ENCODE measurements at regions not wholly inside any gene's neighbourhood (a gene's known extent, or its start where the extent isn't known, plus 50 kb on each side); places are given as distances from the start of the nearest gene placed in this dataset.

GRCh38 chr2:58667137-58667774, 426.1 kb upstream of the FANCL start:
- no peak for DNase-seq

- no peak for DNase-seq
Observed at GRCh38 chr2:58666323-58666970, 425.3 kb upstream of the FANCL start.

GRCh38 chr2:58665154-58665553, 424.0 kb upstream of the FANCL start:
- no peak for DNase-seq

- DNase-seq = no peak
Observed at GRCh38 chr2:58664523-58665151, 423.5 kb upstream of the FANCL start.

- no peak for DNase-seq
Observed at GRCh38 chr2:58660046-58660445, 418.9 kb upstream of the FANCL start.

- DNase-seq = no peak
Observed at GRCh38 chr2:58655152-58655551, 414.0 kb upstream of the FANCL start.

GRCh38 chr2:58651930-58652329, 410.8 kb upstream of the FANCL start:
- DNase-seq = no peak

- DNase-seq = no peak
Observed at GRCh38 chr2:58650781-58651180, 409.7 kb upstream of the FANCL start.

- no peak for DNase-seq
Observed at GRCh38 chr2:58649756-58650155, 408.6 kb upstream of the FANCL start.

- DNase-seq = no peak
Observed at GRCh38 chr2:58645017-58645416, 403.9 kb upstream of the FANCL start.

- DNase-seq = no peak
Observed at GRCh38 chr2:58644451-58644850, 403.3 kb upstream of the FANCL start.

- no peak for DNase-seq
Observed at GRCh38 chr2:58641001-58641400, 399.9 kb upstream of the FANCL start.

GRCh38 chr2:58640042-58640441, 398.9 kb upstream of the FANCL start:
- no peak for DNase-seq

GRCh38 chr2:58638256-58638805, 397.2 kb upstream of the FANCL start:
- no peak for DNase-seq

GRCh38 chr2:58636872-58637271, 395.7 kb upstream of the FANCL start:
- DNase-seq = no peak

- no peak for DNase-seq
Observed at GRCh38 chr2:58635801-58636375, 394.8 kb upstream of the FANCL start.

- DNase-seq = no peak
Observed at GRCh38 chr2:58634653-58635370, 393.7 kb upstream of the FANCL start.

GRCh38 chr2:58633613-58634365, 392.7 kb upstream of the FANCL start:
- no peak for DNase-seq

GRCh38 chr2:58631986-58632385, 390.9 kb upstream of the FANCL start:
- DNase-seq = no peak

GRCh38 chr2:58629545-58630119, 388.5 kb upstream of the FANCL start:
- DNase-seq = no peak

- DNase-seq = no peak
Observed at GRCh38 chr2:58620896-58621295, 379.8 kb upstream of the FANCL start.

GRCh38 chr2:58620093-58620492, 379.0 kb upstream of the FANCL start:
- DNase-seq = no peak

Data from NCI-H1092 (cell line).